ENCODE measurements at regions not wholly inside any gene's neighbourhood (a gene's known extent, or its start where the extent isn't known, plus 50 kb on each side); places are given as distances from the start of the nearest gene placed in this dataset.

DNA sequence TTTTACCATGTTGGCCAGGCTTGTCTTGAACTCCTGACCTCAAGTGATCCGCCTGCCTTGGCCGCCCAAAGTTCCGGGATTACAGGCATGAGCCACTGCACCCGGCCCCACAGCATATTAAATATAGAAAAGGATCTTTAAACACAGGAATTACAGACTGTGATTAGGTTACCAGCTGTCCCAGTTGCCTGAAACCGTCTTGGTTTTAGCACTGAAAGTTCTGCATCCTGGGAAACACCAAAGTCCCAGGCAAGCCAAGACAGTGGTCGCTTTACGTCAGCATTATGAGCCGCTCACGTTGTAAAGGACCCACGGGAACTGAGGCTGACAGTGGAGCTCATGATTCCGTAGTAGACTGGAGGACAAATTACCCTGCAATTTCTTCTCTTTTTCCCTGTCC is 69.0 kb upstream of the FAM180A start:
- no peaks in the 10 kb centered on the region for H3K36me3 ChIP-seq (ENCODE audit: control insufficient read depth in 2 of 3, insufficient read depth in 3 of 3, low read length in 3 of 3)
- intact Hi-C loops (cut with DNase I) = no loop called here
- no peaks in the 10 kb centered on the region for H3K9me3 ChIP-seq (ENCODE audit: control insufficient read depth in 2 of 3, insufficient read depth in 1 of 3, low read length in 3 of 3)
- H3K4me1 ChIP-seq (ENCODE audit: control insufficient read depth in 2 of 3, insufficient read depth in 2 of 3, low read depth in 1 of 3, low read length in 3 of 3) = no peaks in the 10 kb centered on the region
- H3K27ac ChIP-seq (ENCODE audit: low read depth in 2 of 2, low read length in 2 of 2) = no peak overlapping the region
- no peak for DNase-seq
- no peak for FAIRE-seq
- no peaks in the 10 kb centered on the region for H3K27me3 ChIP-seq (ENCODE audit: control insufficient read depth, insufficient read depth, low read length)
- no peak overlapping the region for H3K4me3 ChIP-seq (ENCODE audit: low read length in 3 of 3)
- no peak for TF ChIP-seq CTCF (IDR thresholded peaks at IDR 0.05; ENCODE audit: borderline replicate concordance, extremely low read depth, insufficient read depth)
- H3K9ac ChIP-seq (ENCODE audit: low read length in 3 of 3) = no peak overlapping the region

- no peaks in the 10 kb centered on the region for H3K9me3 ChIP-seq (ENCODE audit: control insufficient read depth in 2 of 3, insufficient read depth in 1 of 3, low read length in 3 of 3)
- no peaks in the 10 kb centered on the region for H3K4me1 ChIP-seq (ENCODE audit: control insufficient read depth in 2 of 3, insufficient read depth in 2 of 3, low read depth in 1 of 3, low read length in 3 of 3)
- H3K4me3 ChIP-seq (ENCODE audit: low read length in 3 of 3) = no peak overlapping the region
- TF ChIP-seq CTCF (IDR thresholded peaks at IDR 0.05; ENCODE audit: borderline replicate concordance, extremely low read depth, insufficient read depth) = no peak
- no peaks in the 10 kb centered on the region for H3K36me3 ChIP-seq (ENCODE audit: control insufficient read depth in 2 of 3, insufficient read depth in 3 of 3, low read length in 3 of 3)
- DNase-seq (no peak), FAIRE-seq (no peak)
- intact Hi-C loops (cut with DNase I) = no loop called here
- no peak overlapping the region for H3K27ac ChIP-seq (ENCODE audit: low read depth in 2 of 2, low read length in 2 of 2)
- H3K27me3 ChIP-seq (ENCODE audit: control insufficient read depth, insufficient read depth, low read length) = no peaks in the 10 kb centered on the region
- H3K9ac ChIP-seq (ENCODE audit: low read length in 3 of 3) = no peak overlapping the region
Measured at GRCh38 chr7:135815033-135815432, 66.4 kb upstream of the FAM180A start.

DNA sequence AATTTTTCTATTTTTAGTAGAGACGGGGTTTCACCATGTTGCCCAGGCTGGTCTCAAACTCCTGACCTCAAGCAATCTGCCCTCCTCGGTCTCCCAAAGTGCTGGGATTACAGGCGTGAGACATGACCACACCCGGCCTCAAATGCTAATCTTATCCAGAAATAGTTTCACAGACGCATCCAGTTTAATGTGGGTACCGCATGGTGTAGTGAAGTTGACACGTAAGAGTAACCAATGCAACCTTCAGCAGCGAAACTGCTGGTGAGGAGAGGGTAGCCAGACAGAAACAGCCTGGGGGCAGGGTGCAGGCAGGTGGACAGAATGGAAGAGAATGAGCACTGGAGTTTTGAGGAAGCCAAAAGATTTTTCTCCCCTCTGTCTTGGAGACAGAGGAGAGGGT is 63.5 kb upstream of the FAM180A start:
- no peaks in the 10 kb centered on the region for H3K9me3 ChIP-seq (ENCODE audit: control insufficient read depth in 2 of 3, insufficient read depth in 1 of 3, low read length in 3 of 3)
- H3K36me3 ChIP-seq (ENCODE audit: control insufficient read depth in 2 of 3, insufficient read depth in 3 of 3, low read length in 3 of 3) = no peaks in the 10 kb centered on the region
- no peak for TF ChIP-seq CTCF (IDR thresholded peaks at IDR 0.05; ENCODE audit: borderline replicate concordance, extremely low read depth, insufficient read depth)
- FAIRE-seq (no peak), DNase-seq (no peak)
- intact Hi-C loops (cut with DNase I) = no loop called here
- H3K4me1 ChIP-seq (ENCODE audit: control insufficient read depth in 2 of 3, insufficient read depth in 2 of 3, low read depth in 1 of 3, low read length in 3 of 3) = no peaks in the 10 kb centered on the region
- no peak overlapping the region for H3K9ac ChIP-seq (ENCODE audit: low read length in 3 of 3)
- no peaks in the 10 kb centered on the region for H3K27me3 ChIP-seq (ENCODE audit: control insufficient read depth, insufficient read depth, low read length)
- no peak overlapping the region for H3K4me3 ChIP-seq (ENCODE audit: low read length in 3 of 3)
- H3K27ac ChIP-seq (ENCODE audit: low read depth in 2 of 2, low read length in 2 of 2) = no peak overlapping the region

DNA sequence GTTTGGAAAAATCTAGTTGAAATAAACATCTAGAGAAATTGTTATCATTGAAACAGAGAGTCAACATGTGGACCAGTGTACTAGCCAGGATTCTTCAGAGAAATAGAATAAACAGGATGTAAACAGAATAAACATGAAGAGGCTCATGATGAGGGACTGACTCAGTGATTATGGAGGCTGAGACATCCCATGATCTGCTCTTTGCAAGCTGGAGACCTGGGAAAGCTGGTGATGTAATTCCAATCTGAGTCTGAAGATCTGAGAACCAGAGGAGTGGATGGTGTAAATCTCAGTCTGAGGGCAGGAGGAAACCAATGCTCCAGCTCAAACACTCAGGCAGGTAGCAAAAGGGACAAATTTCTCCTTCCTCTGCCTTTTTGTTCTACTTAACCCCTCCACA is 62.9 kb upstream of the FAM180A start:
- Histone ChIP-seq H3K27ac (ENCODE audit: low read depth in 2 of 2, low read length in 2 of 2) (no peak overlapping the region), H3K36me3 (ENCODE audit: control insufficient read depth in 2 of 3, insufficient read depth in 3 of 3, low read length in 3 of 3) (no peaks in the 10 kb centered on the region), H3K4me1 (ENCODE audit: control insufficient read depth in 2 of 3, insufficient read depth in 2 of 3, low read depth in 1 of 3, low read length in 3 of 3) (no peaks in the 10 kb centered on the region), H3K9me3 (ENCODE audit: control insufficient read depth in 2 of 3, insufficient read depth in 1 of 3, low read length in 3 of 3) (no peaks in the 10 kb centered on the region), H3K4me3 (ENCODE audit: low read length in 3 of 3) (no peak overlapping the region), H3K9ac (ENCODE audit: low read length in 3 of 3) (no peak overlapping the region), H3K27me3 (ENCODE audit: control insufficient read depth, insufficient read depth, low read length) (no peaks in the 10 kb centered on the region)
- FAIRE-seq (no peak), DNase-seq (no peak)
- intact Hi-C loops (cut with DNase I) = no loop called here
- TF ChIP-seq CTCF (IDR thresholded peaks at IDR 0.05; ENCODE audit: borderline replicate concordance, extremely low read depth, insufficient read depth) = no peak

All from kidney (tissue), 13 donors.